C4-2B (cell line): ENCODE measurements at regions not wholly inside any gene's neighbourhood (a gene's known extent, or its start where the extent isn't known, plus 50 kb on each side); places are given as distances from the start of the nearest gene placed in this dataset.
"Not testable (repeated sequence)": the region's sequence is repeated elsewhere in the genome, so short reads cannot be mapped to it uniquely, and the experiment has no call there.

ENCODE experiments used
- CTCF ChIP-seq: fragments of 450-650 bp; conservative IDR thresholded peaks from 2 replicates; pipeline ENCODE4 v1.5.1; 2017; ENCODE audit warnings: mild to moderate bottlenecking
- ZFX ChIP-seq: fragments of 450-650 bp; IDR thresholded peaks from 2 replicates; pipeline ENCODE4 v1.6.1; 2017

GRCh38 chr2:89765361-89765718 lies 1073.9 kb downstream of the RPIA start:
- not testable (repeated sequence) for TF ChIP-seq CTCF, ZFX
